Activated CD4-positive, alpha-beta T cell treated with anti-CD3 and anti-CD28 coated beads for 36 hours (primary cell): ENCODE measurements at regions not wholly inside any gene's neighbourhood (a gene's known extent, or its start where the extent isn't known, plus 50 kb on each side); places are given as distances from the start of the nearest gene placed in this dataset.
"Not testable (repeated sequence)": the region's sequence is repeated elsewhere in the genome, so short reads cannot be mapped to it uniquely, and the experiment has no call there.

Experiments
- ATAC-seq: fragments of 200-7000 bp; cut with Tn5 transposase; one replicate; pipeline ENCODE4 v1.10.0; 2021; ENCODE audit warnings: mild to moderate bottlenecking, moderate library complexity
- CTCF ChIA-PET: fragments of 350-600 bp; sonication (Branson Sonifier 250); formaldehyde crosslinking; loops from one replicate; lab custom pipeline; 2021; ENCODE audit warnings: antibody characterized with exemption; lab: Charles Lee
- POLR2A ChIA-PET: fragments of 350-600 bp; sonication (Branson Sonifier 250); formaldehyde crosslinking; loops from one replicate; lab custom pipeline; 2021; ENCODE audit warnings: antibody characterized with exemption, inconsistent platforms; lab: Charles Lee
- DNase-seq: peaks from one replicate; pipeline ENCODE4 v3.0.0-alpha.2; 2020
- H3K27ac Mint-ChIP-seq: one replicate; pipeline ENCODE4 v1.8.0; 2021; ENCODE audit warnings: mixed read lengths
- H3K27me3 Mint-ChIP-seq: one replicate; pipeline ENCODE4 v1.8.0; 2021; ENCODE audit warnings: mixed read lengths
- H3K36me3 Mint-ChIP-seq: one replicate; pipeline ENCODE4 v1.8.0; 2021; ENCODE audit warnings: low read depth, mixed read lengths
- H3K4me1 Mint-ChIP-seq: one replicate; pipeline ENCODE4 v1.8.0; 2021; ENCODE audit warnings: mixed read lengths
- H3K4me3 Mint-ChIP-seq: one replicate; pipeline ENCODE4 v1.8.0; 2021; ENCODE audit warnings: mild to moderate bottlenecking, moderate library complexity, mixed read lengths
- H3K9me3 Mint-ChIP-seq: one replicate; pipeline ENCODE4 v1.8.0; 2021; ENCODE audit warnings: low read depth, mixed read lengths
- intact Hi-C, 2 experiments: fragments of 100-400 bp; cut with DNase I in 1 of 2; cut with micrococcal nuclease in 1 of 2; formaldehyde crosslinking; loops; one replicate each; pipeline versions ENCODE4 v1.14.2 to v1.15.1; 2022 to 2024; cut with DNase I, micrococcal nuclease

GRCh38 chr2:17149945-17150344 lies 368.3 kb downstream of the RAD51AP2 start:
- no peak for DNase-seq
- Mint-ChIP-seq H3K27ac (no peak overlapping the region), H3K4me3 (no peak overlapping the region), H3K4me1 (no peaks in the 10 kb centered on the region), H3K36me3 (no peaks in the 10 kb centered on the region), H3K9me3 (no peaks in the 10 kb centered on the region), H3K27me3 (no peaks in the 10 kb centered on the region)
- ChIA-PET POLR2A (no interaction called here), CTCF (no interaction called here)
- no peak for ATAC-seq
- intact Hi-C loops: no loop called here

DNA sequence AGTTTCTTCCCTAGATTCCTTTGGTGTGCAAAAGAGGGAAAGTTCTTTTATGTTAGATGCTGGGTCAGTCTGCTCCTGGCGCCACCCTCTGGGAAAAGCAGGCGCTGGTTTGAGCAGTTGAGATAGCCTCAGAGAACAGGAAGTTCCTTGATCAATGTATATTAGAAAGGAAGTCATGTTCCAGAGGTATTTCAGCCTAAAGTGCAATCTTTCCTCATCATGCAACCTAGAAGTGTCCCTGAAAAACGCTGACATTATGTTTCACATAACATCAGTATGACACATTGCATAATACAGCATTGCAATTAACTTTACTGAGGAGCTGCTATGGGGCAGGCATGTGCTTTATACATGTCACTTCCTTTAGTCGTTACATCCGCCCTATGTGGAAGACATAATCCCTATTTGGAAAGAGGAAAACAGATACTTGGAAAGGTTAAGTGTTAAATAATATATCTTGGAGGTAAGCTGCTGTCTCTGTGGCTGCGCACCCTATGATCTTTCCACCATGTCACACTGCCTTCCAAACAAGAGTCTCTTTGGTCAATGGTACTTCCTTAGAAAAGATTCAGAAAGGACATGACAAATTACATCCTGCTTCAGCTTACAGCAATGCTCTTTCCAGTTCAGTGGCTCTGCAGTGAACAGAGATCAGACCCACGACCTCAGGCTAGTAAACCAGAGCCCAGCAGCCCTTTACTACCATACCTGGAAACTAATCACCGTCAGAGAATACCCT lies 369.7 kb downstream of the RAD51AP2 start:
- no peak for ATAC-seq
- POLR2A ChIA-PET: no interaction called here
- H3K9me3 Mint-ChIP-seq: no peaks in the 10 kb centered on the region

GRCh38 chr2:17146358-17146757 lies 371.9 kb downstream of the RAD51AP2 start:
- Mint-ChIP-seq H3K4me3 (no peak overlapping the region), H3K4me1 (no peaks in the 10 kb centered on the region), H3K36me3 (no peaks in the 10 kb centered on the region), H3K9me3 (no peaks in the 10 kb centered on the region), H3K27ac (no peak overlapping the region), H3K27me3 (no peaks in the 10 kb centered on the region)
- no peak for ATAC-seq
- CTCF ChIA-PET: interaction anchor here (0.7 kb wide), 1 partner anchor 303 kb away, joined by 4 read pairs; no protein-coding TSS in a partner anchor
- POLR2A ChIA-PET: no interaction called here
- intact Hi-C loops: no loop called here
- no peak for DNase-seq

More for the DNA sequence above, 369.7 kb downstream of the RAD51AP2 start:
- no peaks in the 10 kb centered on the region for H3K27me3 Mint-ChIP-seq
- H3K27ac Mint-ChIP-seq: no peak overlapping the region
- H3K4me3 Mint-ChIP-seq: no peak overlapping the region
- no peaks in the 10 kb centered on the region for H3K4me1 Mint-ChIP-seq
- no peak for DNase-seq
- H3K36me3 Mint-ChIP-seq: no peaks in the 10 kb centered on the region
- CTCF ChIA-PET: interaction anchor here (0.6 kb wide), 1 partner anchor 666 kb away, joined by 3 read pairs; no protein-coding TSS in a partner anchor
- intact Hi-C loops: no loop called here

DNA sequence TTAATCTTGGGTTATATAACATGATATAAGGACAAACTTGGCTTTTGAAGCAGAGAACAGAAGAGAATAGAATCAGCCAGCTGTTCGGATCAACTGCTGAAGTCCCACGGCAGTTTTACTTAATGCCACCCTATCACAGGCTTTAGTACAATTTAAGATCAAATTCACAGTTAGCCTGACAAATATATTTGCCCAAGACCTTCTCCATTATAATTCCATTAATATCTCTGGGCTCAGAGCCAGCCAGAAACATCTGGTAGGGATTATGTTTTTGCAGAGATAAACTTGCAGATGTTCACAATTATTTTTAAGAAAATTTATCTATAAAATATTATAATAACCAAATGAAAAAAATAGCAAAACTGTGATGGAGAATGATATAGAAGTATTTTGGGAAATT lies 381.4 kb downstream of the RAD51AP2 start:
- ATAC-seq: no peak
- POLR2A ChIA-PET: no interaction called here
- H3K4me3 Mint-ChIP-seq: no peak overlapping the region

DNA sequence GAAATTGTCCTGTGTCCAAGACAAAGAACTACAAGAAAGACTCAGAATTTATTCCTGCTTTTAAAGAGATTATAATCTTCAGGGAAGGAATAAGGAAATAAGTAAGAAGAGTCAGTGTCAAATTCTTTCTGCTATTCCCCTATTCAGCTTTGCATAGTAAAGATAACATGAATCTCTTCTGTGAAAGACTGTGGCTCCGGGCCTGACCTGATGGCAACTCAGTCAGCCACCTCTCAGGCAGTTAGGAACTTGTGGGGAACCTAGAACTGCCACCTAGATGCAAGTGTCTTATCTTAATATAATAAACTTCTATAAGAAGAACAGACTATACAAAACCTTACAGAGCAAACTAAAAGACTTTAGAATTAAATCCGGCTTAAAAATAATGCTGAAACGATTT lies 382.0 kb downstream of the RAD51AP2 start:
- no peak for DNase-seq
- no peaks in the 10 kb centered on the region for H3K36me3 Mint-ChIP-seq
- intact Hi-C loops: no loop called here
- no peaks in the 10 kb centered on the region for H3K9me3 Mint-ChIP-seq
- no peak overlapping the region for H3K27ac Mint-ChIP-seq
- peaks cover 4% of the 10 kb centered on the region for H3K27me3 Mint-ChIP-seq
- POLR2A ChIA-PET: no interaction called here
- CTCF ChIA-PET: no interaction called here
- ATAC-seq: no peak
- H3K4me1 Mint-ChIP-seq: no peaks in the 10 kb centered on the region
- H3K4me3 Mint-ChIP-seq: no peak overlapping the region

More for the DNA sequence above, 381.4 kb downstream of the RAD51AP2 start:
- no peak for DNase-seq
- no peaks in the 10 kb centered on the region for H3K36me3 Mint-ChIP-seq
- no peaks in the 10 kb centered on the region for H3K9me3 Mint-ChIP-seq
- H3K27ac Mint-ChIP-seq: no peak overlapping the region
- H3K4me1 Mint-ChIP-seq: no peaks in the 10 kb centered on the region
- intact Hi-C loops: no loop called here
- CTCF ChIA-PET: no interaction called here
- peaks cover 4% of the 10 kb centered on the region for H3K27me3 Mint-ChIP-seq

DNA sequence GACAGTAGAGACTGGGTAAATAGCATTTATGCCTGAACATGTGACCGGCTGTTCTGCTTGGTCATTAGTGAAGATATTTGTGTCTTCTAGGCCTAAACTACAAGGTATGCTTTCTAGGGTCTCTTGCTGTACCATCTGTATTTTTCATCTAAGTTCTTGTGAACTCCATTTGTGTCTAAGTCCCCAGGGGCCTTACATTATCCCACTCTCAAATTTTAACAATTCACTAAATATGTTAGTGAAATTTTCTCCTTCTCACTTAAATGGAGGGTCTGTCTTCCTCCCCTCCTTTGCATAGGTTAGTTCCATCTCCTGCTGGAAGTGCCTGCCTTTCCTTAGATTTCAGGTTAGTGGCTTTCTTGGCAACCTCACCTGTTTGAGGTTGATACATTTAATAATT lies 382.6 kb downstream of the RAD51AP2 start:
- Mint-ChIP-seq H3K4me3 (no peak overlapping the region), H3K9me3 (no peaks in the 10 kb centered on the region), H3K36me3 (no peaks in the 10 kb centered on the region), H3K4me1 (no peaks in the 10 kb centered on the region), H3K27me3 (peaks cover 4% of the 10 kb centered on the region), H3K27ac (no peak overlapping the region)
- ATAC-seq (no peak), DNase-seq (no peak)
- ChIA-PET CTCF (no interaction called here), POLR2A (no interaction called here)
- intact Hi-C loops: no loop called here

DNA sequence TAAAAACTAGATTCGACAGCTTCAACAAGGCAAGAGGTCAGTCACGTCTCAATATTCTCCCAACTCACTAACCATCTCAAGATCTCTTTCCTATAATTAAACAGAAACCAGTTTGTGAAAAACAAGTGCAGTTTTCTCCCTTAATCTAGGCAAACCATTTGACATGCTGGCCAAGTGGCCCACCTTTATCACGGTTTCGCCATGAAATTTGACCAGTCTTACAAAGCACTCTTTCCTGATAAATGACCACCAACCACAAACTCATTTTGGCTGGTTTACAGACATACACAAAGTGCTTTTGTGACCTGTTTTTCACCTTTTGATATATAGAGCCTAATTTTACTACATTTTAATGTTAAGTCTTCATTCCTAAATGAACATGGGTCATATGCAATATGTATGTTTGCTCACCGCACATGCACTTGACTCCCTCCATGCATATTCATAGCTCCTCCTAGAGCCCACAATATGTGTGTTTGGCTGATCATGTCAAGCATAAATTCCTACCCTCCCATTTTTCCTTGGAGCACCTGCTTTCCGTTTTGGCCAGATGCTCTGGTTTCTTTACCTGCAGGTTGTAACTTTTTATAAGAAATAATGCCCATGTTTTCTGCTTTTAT lies 385.1 kb downstream of the RAD51AP2 start:
- ATAC-seq: no peak
- CTCF ChIA-PET: no interaction called here
- H3K27ac Mint-ChIP-seq: no peak overlapping the region

GRCh38 chr2:17130627-17131026 lies 387.6 kb downstream of the RAD51AP2 start:
- not testable (repeated sequence) for H3K4me3 Mint-ChIP-seq, H3K27me3 Mint-ChIP-seq

More for the DNA sequence above, 385.1 kb downstream of the RAD51AP2 start:
- DNase-seq: no peak
- no peaks in the 10 kb centered on the region for H3K27me3 Mint-ChIP-seq
- intact Hi-C loops: no loop called here
- H3K9me3 Mint-ChIP-seq: no peaks in the 10 kb centered on the region
- no peaks in the 10 kb centered on the region for H3K4me1 Mint-ChIP-seq
- no peaks in the 10 kb centered on the region for H3K36me3 Mint-ChIP-seq
- H3K4me3 Mint-ChIP-seq: no peak overlapping the region
- POLR2A ChIA-PET: no interaction called here

DNA sequence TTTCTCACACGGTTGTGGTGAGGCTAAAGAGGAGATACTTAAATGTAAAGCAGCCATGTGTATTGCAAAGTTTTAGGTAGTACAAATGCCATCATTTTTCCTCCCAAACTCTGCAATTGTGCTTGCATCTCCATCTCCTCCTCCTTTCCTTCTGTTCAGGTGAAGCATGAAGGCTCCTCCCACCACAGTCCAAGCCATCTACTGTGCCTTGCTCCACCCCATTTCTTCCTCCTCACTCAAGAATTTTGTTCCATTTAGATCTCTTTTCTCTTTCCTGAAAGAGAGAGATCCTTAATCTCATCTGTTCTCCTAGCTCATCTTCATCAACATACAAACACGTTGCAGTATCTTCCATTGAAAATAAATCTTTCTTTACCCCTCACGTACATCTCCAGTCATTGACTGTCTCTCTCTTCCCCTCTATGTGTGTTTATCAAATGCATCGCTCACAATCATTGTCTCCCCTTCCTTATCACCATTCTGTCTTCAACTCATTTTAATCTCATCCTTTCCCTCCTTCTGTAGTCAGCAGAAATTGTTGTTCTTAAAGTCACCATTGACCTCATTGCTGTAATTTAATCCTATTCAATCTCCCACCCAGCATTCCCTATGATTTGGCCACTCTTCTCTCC lies 392.1 kb downstream of the RAD51AP2 start:
- DNase-seq (no peak), ATAC-seq (no peak)
- no peaks in the 10 kb centered on the region for H3K27me3 Mint-ChIP-seq
- intact Hi-C loops: no loop called here
- ChIA-PET CTCF (no interaction called here), POLR2A (no interaction called here)
- no peaks in the 10 kb centered on the region for H3K36me3 Mint-ChIP-seq
- no peak overlapping the region for H3K4me3 Mint-ChIP-seq
- no peaks in the 10 kb centered on the region for H3K9me3 Mint-ChIP-seq
- H3K27ac Mint-ChIP-seq: no peak overlapping the region
- H3K4me1 Mint-ChIP-seq: no peaks in the 10 kb centered on the region

More at GRCh38 chr2:17130627-17131026, 387.6 kb downstream of the RAD51AP2 start:
- H3K36me3 Mint-ChIP-seq, H3K27ac Mint-ChIP-seq, H3K9me3 Mint-ChIP-seq, H3K4me1 Mint-ChIP-seq, POLR2A ChIA-PET, DNase-seq, CTCF ChIA-PET, intact Hi-C loops, ATAC-seq: not testable (repeated sequence)

DNA sequence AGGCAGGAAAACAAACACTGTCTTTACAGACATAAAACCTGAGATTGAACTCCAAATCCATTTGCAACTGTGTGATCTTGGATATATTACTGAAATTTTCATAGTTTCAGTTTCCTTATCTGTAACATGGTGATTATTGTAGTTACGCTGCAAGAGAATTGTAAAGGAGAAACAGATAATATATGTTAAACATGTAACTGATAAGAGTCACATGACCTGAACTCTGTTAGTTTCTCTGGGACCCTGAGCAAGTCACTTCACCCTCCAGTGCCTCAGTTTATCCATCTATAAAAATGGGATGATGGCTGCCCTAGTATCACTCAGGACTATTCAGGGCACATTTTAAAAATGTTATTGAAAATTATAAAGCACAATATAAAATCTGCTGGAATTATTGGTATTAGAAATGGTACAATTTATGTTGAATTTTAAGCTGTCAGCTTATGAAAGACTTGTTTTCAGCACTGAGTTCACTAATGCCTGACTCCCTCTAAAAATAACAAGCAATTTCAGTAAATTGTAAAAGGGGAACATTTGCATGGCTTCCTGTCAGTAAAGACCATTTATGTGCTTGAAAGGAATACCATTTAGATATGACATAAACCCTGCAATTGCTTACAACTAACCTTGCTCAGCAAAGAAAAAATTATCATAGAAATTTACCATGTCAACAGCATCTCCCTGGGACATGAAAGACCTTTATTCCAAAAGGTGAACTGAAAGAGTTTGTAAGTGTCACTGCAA lies 393.5 kb downstream of the RAD51AP2 start:
- Mint-ChIP-seq H3K4me3 (no peak overlapping the region), H3K27me3 (no peaks in the 10 kb centered on the region), H3K9me3 (no peaks in the 10 kb centered on the region), H3K36me3 (no peaks in the 10 kb centered on the region), H3K27ac (no peak overlapping the region), H3K4me1 (no peaks in the 10 kb centered on the region)
- DNase-seq (no peak), ATAC-seq (no peak)
- ChIA-PET CTCF (no interaction called here), POLR2A (no interaction called here)
- intact Hi-C loops: no loop called here

GRCh38 chr2:17122887-17123501 lies 395.2 kb downstream of the RAD51AP2 start:
- Mint-ChIP-seq H3K9me3 (no peaks in the 10 kb centered on the region), H3K27me3 (no peaks in the 10 kb centered on the region), H3K27ac (no peak overlapping the region), H3K4me3 (no peak overlapping the region), H3K36me3 (no peaks in the 10 kb centered on the region), H3K4me1 (no peaks in the 10 kb centered on the region)
- intact Hi-C loops: no loop called here
- ChIA-PET CTCF (interaction anchor here (0.6 kb wide), 1 partner anchor 186 kb away, joined by 4 read pairs; no protein-coding TSS in a partner anchor), POLR2A (no interaction called here)
- ATAC-seq (no peak), DNase-seq (no peak)
